ENCODE measurements at regions not wholly inside any gene's neighbourhood (a gene's known extent, or its start where the extent isn't known, plus 50 kb on each side); places are given as distances from the start of the nearest gene placed in this dataset.
"Not testable (repeated sequence)": the region's sequence is repeated elsewhere in the genome, so short reads cannot be mapped to it uniquely, and the experiment has no call there.

- Histone ChIP-seq H3K36me3 (ENCODE audit: control insufficient read depth, insufficient read depth, low read length) (no peaks in the 10 kb centered on the region), H3K9me3 (ENCODE audit: control insufficient read depth, insufficient read depth, low read length) (no peaks in the 10 kb centered on the region), H3K27me3 (ENCODE audit: control insufficient read depth, insufficient read depth, low read length) (no peaks in the 10 kb centered on the region), H3K4me1 (ENCODE audit: control insufficient read depth, insufficient read depth, low read length) (no peaks in the 10 kb centered on the region), H3K4me3 (ENCODE audit: low read depth, low read length) (no peak overlapping the region), H3K9ac (ENCODE audit: low read depth, low read length) (no peak overlapping the region)
Observed at GRCh38 chrX:76919761-76920160, 492.3 kb downstream of the MAGEE1 start.

GRCh38 chrX:76920607-76921006 lies 493.1 kb downstream of the MAGEE1 start:
- Histone ChIP-seq H3K4me3 (ENCODE audit: low read depth, low read length) (no peak overlapping the region), H3K27me3 (ENCODE audit: control insufficient read depth, insufficient read depth, low read length) (no peaks in the 10 kb centered on the region)

DNA sequence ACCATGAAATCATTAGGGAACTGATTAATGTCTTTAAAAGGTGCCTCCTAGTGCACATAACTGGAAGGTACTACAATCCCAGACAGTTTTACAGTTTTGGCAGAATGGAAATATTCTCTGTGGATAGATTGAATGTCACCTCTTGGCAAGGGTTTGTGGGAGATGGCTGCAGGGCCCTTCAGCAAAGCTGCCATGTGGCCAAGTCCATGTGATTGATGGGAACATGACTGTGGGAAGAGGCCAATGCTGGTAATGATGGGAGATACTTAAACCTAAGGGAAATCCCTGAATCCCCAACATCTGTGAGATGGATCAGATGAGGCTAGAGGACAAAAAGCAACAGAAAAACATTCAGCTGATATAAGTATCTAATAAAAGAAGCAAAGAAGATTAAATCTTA lies 493.7 kb downstream of the MAGEE1 start:
- Histone ChIP-seq H3K36me3 (ENCODE audit: control insufficient read depth, insufficient read depth, low read length) (no peaks in the 10 kb centered on the region), H3K9me3 (ENCODE audit: control insufficient read depth, insufficient read depth, low read length) (no peaks in the 10 kb centered on the region), H3K27me3 (ENCODE audit: control insufficient read depth, insufficient read depth, low read length) (no peaks in the 10 kb centered on the region), H3K4me1 (ENCODE audit: control insufficient read depth, insufficient read depth, low read length) (no peaks in the 10 kb centered on the region), H3K4me3 (ENCODE audit: low read depth, low read length) (no peak overlapping the region), H3K9ac (ENCODE audit: low read depth, low read length) (no peak overlapping the region)

More at GRCh38 chrX:76920607-76921006, 493.1 kb downstream of the MAGEE1 start:
- H3K36me3 ChIP-seq (ENCODE audit: control insufficient read depth, insufficient read depth, low read length) = no peaks in the 10 kb centered on the region
- no peaks in the 10 kb centered on the region for H3K9me3 ChIP-seq (ENCODE audit: control insufficient read depth, insufficient read depth, low read length)
- no peak overlapping the region for H3K9ac ChIP-seq (ENCODE audit: low read depth, low read length)
- no peaks in the 10 kb centered on the region for H3K4me1 ChIP-seq (ENCODE audit: control insufficient read depth, insufficient read depth, low read length)

GRCh38 chrX:76922100-76922499 lies 494.6 kb downstream of the MAGEE1 start:
- Histone ChIP-seq H3K4me1 (ENCODE audit: control insufficient read depth, insufficient read depth, low read length) (no peaks in the 10 kb centered on the region), H3K9ac (ENCODE audit: low read depth, low read length) (no peak overlapping the region), H3K27me3 (ENCODE audit: control insufficient read depth, insufficient read depth, low read length) (no peaks in the 10 kb centered on the region), H3K4me3 (ENCODE audit: low read depth, low read length) (no peak overlapping the region), H3K36me3 (ENCODE audit: control insufficient read depth, insufficient read depth, low read length) (no peaks in the 10 kb centered on the region), H3K9me3 (ENCODE audit: control insufficient read depth, insufficient read depth, low read length) (no peaks in the 10 kb centered on the region)

DNA sequence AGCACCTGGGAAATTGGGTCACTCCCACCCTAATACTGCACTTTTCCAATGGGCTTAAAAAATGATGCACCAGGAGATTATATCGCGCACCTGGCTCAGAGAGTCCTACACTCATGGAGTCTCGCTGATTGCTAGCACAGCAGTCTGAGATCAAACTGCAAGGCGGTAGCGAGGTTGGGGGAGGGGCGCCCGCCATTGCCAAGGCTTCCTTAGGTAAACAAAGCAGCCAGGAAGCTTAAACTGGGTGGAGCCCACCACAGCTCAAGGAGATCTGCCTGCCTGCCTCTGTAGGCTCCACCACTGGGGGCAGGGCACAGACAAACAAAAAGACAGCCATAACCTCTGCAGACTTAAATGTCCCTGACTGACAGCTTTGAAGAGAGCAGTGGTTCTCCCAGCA lies 497.1 kb downstream of the MAGEE1 start:
- H3K9ac ChIP-seq (ENCODE audit: low read depth, low read length); H3K9me3 ChIP-seq (ENCODE audit: control insufficient read depth, insufficient read depth, low read length); H3K27me3 ChIP-seq (ENCODE audit: control insufficient read depth, insufficient read depth, low read length); H3K36me3 ChIP-seq (ENCODE audit: control insufficient read depth, insufficient read depth, low read length); H3K4me1 ChIP-seq (ENCODE audit: control insufficient read depth, insufficient read depth, low read length); H3K4me3 ChIP-seq (ENCODE audit: low read depth, low read length): not testable (repeated sequence)

DNA sequence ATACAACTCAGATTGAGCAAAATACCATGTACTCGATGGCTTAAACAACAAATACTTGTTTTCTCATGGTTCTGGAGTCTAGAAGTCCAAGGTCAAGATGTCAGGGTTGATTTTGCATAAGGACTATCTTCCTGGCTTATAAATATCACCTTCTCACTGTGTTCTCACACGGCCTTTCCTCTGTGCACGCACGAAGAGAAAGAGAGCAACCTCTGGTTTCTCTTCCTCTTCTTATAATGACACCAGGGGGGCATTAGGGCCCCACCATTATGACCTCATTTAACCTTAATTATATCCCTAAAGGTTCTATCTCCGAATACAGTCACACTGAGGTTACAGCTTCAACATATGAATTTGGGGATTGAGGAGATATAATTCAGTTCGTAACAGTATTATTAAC lies 504.0 kb downstream of the MAGEE1 start:
- H3K9ac ChIP-seq (ENCODE audit: low read depth, low read length) = no peak overlapping the region
- H3K27me3 ChIP-seq (ENCODE audit: control insufficient read depth, insufficient read depth, low read length) = no peaks in the 10 kb centered on the region
- no peaks in the 10 kb centered on the region for H3K36me3 ChIP-seq (ENCODE audit: control insufficient read depth, insufficient read depth, low read length)
- H3K4me3 ChIP-seq (ENCODE audit: low read depth, low read length) = no peak overlapping the region
- H3K4me1 ChIP-seq (ENCODE audit: control insufficient read depth, insufficient read depth, low read length) = no peaks in the 10 kb centered on the region
- no peaks in the 10 kb centered on the region for H3K9me3 ChIP-seq (ENCODE audit: control insufficient read depth, insufficient read depth, low read length)

DNA sequence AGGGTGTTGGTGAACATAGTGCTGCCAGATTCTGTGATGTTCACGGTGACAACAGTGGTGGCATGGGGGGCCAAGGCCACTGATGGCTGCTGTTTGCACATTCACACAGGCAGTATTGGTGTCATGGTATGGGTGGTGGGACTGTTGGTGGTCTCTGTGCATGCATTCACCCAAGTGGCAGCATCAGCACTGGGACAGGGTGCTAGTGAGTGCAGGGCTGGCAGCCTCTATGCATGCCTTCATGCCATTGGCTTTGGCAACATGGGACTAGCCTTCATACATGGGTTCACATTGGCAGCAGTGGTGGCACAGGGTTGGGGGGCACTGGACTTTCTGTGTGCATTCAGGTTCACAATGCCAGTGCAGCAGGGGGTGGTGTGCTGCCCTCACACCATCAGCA lies 489.7 kb upstream of the FGF16 start:
- Histone ChIP-seq H3K4me3 (ENCODE audit: low read depth, low read length) (no peak overlapping the region), H3K9ac (ENCODE audit: low read depth, low read length) (no peak overlapping the region), H3K27me3 (ENCODE audit: control insufficient read depth, insufficient read depth, low read length) (no peaks in the 10 kb centered on the region), H3K36me3 (ENCODE audit: control insufficient read depth, insufficient read depth, low read length) (no peaks in the 10 kb centered on the region), H3K4me1 (ENCODE audit: control insufficient read depth, insufficient read depth, low read length) (no peaks in the 10 kb centered on the region), H3K9me3 (ENCODE audit: control insufficient read depth, insufficient read depth, low read length) (peaks cover 11% of the 10 kb centered on the region)

GRCh38 chrX:76971393-76972376 lies 475.5 kb upstream of the FGF16 start:
- no peaks in the 10 kb centered on the region for H3K36me3 ChIP-seq (ENCODE audit: control insufficient read depth, insufficient read depth, low read length)
- H3K4me3 ChIP-seq (ENCODE audit: low read depth, low read length) = no peak overlapping the region
- no peaks in the 10 kb centered on the region for H3K4me1 ChIP-seq (ENCODE audit: control insufficient read depth, insufficient read depth, low read length)
- no peaks in the 10 kb centered on the region for H3K27me3 ChIP-seq (ENCODE audit: control insufficient read depth, insufficient read depth, low read length)
- H3K9ac ChIP-seq (ENCODE audit: low read depth, low read length) = no peak overlapping the region
- peaks cover 3% of the 10 kb centered on the region for H3K9me3 ChIP-seq (ENCODE audit: control insufficient read depth, insufficient read depth, low read length)

GRCh38 chrX:76977452-76977851 lies 469.7 kb upstream of the FGF16 start:
- H3K27me3 ChIP-seq (ENCODE audit: control insufficient read depth, insufficient read depth, low read length) = no peaks in the 10 kb centered on the region
- H3K9ac ChIP-seq (ENCODE audit: low read depth, low read length) = no peak overlapping the region
- peaks cover 5% of the 10 kb centered on the region for H3K9me3 ChIP-seq (ENCODE audit: control insufficient read depth, insufficient read depth, low read length)
- H3K4me1 ChIP-seq (ENCODE audit: control insufficient read depth, insufficient read depth, low read length) = no peaks in the 10 kb centered on the region
- no peak overlapping the region for H3K4me3 ChIP-seq (ENCODE audit: low read depth, low read length)
- no peaks in the 10 kb centered on the region for H3K36me3 ChIP-seq (ENCODE audit: control insufficient read depth, insufficient read depth, low read length)

GRCh38 chrX:76987381-76987780 lies 459.8 kb upstream of the FGF16 start:
- no peaks in the 10 kb centered on the region for H3K36me3 ChIP-seq (ENCODE audit: control insufficient read depth, insufficient read depth, low read length)
- H3K27me3 ChIP-seq (ENCODE audit: control insufficient read depth, insufficient read depth, low read length) = no peaks in the 10 kb centered on the region
- no peaks in the 10 kb centered on the region for H3K9me3 ChIP-seq (ENCODE audit: control insufficient read depth, insufficient read depth, low read length)
- peaks cover 2% of the 10 kb centered on the region for H3K4me1 ChIP-seq (ENCODE audit: control insufficient read depth, insufficient read depth, low read length)
- H3K9ac ChIP-seq (ENCODE audit: low read depth, low read length) = no peak overlapping the region
- H3K4me3 ChIP-seq (ENCODE audit: low read depth, low read length) = no peak overlapping the region

DNA sequence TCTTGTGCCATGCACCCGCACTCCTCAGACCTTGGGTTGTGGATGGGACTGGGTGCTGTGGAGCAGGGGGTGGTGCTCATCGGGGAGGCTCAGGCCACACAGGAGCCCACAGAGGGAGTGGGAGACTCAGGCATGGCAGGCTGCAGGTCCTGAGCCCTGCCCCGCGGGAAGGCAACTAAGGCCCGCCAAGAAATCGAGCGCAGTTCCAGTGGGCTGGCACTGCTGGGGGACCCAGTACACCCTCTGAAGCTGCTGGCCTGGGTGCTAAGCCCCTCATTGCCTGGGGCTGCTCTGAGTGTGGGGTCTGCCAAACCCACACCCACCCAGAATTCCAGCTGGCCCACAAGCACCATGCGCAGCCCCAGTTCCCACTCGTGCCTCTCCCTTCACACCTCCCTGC lies 450.5 kb upstream of the FGF16 start:
- Histone ChIP-seq H3K4me3 (ENCODE audit: low read depth, low read length) (no peak overlapping the region), H3K4me1 (ENCODE audit: control insufficient read depth, insufficient read depth, low read length) (no peaks in the 10 kb centered on the region), H3K9ac (ENCODE audit: low read depth, low read length) (no peak overlapping the region), H3K27me3 (ENCODE audit: control insufficient read depth, insufficient read depth, low read length) (no peaks in the 10 kb centered on the region), H3K9me3 (ENCODE audit: control insufficient read depth, insufficient read depth, low read length) (no peaks in the 10 kb centered on the region), H3K36me3 (ENCODE audit: control insufficient read depth, insufficient read depth, low read length) (no peaks in the 10 kb centered on the region)

DNA sequence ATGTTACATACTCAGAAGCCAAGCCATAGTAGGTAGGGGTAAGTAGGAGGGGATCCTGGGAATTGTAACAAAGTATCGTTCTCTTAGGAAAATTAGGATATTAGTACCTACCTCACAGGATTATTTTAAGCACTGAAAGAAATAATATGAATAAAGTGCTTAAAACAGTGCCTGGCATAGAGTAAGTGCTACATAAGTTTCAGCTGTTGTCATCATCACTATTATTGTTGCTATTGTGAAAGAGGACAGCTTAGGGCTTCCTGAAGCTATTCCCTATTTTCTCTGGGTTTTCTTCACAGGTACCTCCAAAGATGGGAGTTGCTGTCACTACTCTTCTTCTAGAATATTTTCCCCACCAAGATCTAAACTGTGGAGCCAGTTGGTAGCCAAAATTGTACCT lies 443.7 kb upstream of the FGF16 start:
- Histone ChIP-seq H3K9ac (ENCODE audit: low read depth, low read length) (no peak overlapping the region), H3K4me1 (ENCODE audit: control insufficient read depth, insufficient read depth, low read length) (no peaks in the 10 kb centered on the region), H3K27me3 (ENCODE audit: control insufficient read depth, insufficient read depth, low read length) (no peaks in the 10 kb centered on the region)

More for the DNA sequence above, 443.7 kb upstream of the FGF16 start:
- Histone ChIP-seq H3K36me3 (ENCODE audit: control insufficient read depth, insufficient read depth, low read length) (no peaks in the 10 kb centered on the region), H3K4me3 (ENCODE audit: low read depth, low read length) (no peak overlapping the region), H3K9me3 (ENCODE audit: control insufficient read depth, insufficient read depth, low read length) (no peaks in the 10 kb centered on the region)

All from iPS-15b (cell line).